OCI-LY1 (cell line): ENCODE measurements at regions not wholly inside any gene's neighbourhood (a gene's known extent, or its start where the extent isn't known, plus 50 kb on each side); places are given as distances from the start of the nearest gene placed in this dataset.

ENCODE experiments used
- CTCF ChIP-seq: fragments of 200-600 bp; sonication (generic), shearing (Covaris generic); IDR thresholded peaks from 2 replicates; pipeline ENCODE4 v1.5.1; 2017; ENCODE audit warnings: mild to moderate bottlenecking, antibody characterized with exemption, low read length, moderate library complexity, mixed read lengths
- EZH2 ChIP-seq: fragments of 200-600 bp; sonication (generic), shearing (Covaris generic); IDR thresholded peaks from 2 replicates; pipeline ENCODE4 v1.8.0; 2017; ENCODE audit warnings: borderline replicate concordance, mixed run types, mild to moderate bottlenecking, antibody characterized with exemption, low read length, moderate library complexity, mixed read lengths

DNA sequence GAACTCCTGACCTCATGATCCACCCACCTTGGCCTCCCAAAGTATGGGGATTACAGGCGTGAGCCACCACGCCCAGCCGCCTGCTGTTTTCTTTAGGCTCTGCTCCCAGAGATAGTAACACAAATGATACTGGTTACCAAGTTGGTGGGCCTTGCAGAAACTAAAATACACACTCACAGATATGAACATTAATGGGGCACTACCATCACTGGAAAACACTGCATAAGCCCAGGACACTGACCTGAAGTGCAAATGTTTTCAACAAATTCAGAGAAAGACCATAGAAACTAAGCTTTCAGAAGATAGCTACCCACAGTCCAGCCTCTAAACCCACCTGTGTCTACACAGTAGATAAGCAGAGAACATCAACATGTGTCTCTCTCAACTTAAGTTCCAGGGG is 180.5 kb downstream of the FCRL5 start:
- TF ChIP-seq CTCF = no peak
- TF ChIP-seq EZH2 = no peak
